ENCODE measurements at regions not wholly inside any gene's neighbourhood (a gene's known extent, or its start where the extent isn't known, plus 50 kb on each side); places are given as distances from the start of the nearest gene placed in this dataset.

DNA sequence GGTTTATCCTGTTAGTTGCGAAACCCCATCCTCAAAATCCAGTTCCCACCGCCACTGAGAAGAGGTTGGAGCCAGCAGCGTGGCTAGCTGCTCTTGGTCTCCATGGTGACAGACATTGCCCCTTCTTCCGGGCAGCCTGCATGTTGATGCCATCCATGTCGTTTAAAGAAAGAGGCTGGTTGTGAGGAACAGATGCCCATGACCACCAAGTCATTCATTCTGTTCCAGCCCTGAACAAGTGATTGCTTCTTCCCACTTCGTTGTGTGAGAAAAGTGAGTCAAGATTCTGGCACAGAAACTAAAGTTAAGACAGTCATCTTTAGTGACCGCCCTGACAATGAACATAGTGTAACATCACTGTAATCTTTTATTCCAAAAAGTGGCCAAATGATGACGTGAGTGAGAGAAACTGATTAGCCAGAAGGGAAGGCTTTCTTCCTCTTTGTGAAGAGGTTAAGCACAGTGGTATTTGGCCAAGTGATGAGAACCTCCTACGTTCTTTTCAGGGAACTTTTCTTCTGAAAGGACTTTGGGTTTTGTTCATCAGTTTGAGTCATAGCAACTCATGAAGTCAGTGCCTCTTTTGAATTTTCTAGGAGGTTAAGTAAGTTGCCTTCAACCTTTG is 272.5 kb downstream of the GALR1 start:
- no peak for DNase-seq

DNA sequence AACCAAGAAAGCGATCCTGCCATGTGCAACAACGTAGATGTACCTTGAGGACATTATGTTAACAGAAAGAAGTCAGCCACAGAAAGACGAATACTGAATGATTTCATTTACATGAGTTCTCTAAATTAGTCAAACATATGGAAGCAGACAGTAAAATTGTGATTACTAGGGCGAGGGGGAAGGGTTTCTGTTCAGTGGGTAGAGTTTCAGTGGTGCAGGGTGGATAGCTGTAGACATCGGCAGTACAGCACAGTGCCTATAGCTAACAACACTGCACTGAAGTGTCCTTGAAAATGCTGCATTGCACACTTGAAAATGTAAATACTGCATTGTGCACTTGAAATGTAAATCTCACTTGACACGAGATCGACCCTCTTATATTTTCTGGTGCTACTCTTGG is 275.3 kb downstream of the GALR1 start:
- no peak for DNase-seq

DNA sequence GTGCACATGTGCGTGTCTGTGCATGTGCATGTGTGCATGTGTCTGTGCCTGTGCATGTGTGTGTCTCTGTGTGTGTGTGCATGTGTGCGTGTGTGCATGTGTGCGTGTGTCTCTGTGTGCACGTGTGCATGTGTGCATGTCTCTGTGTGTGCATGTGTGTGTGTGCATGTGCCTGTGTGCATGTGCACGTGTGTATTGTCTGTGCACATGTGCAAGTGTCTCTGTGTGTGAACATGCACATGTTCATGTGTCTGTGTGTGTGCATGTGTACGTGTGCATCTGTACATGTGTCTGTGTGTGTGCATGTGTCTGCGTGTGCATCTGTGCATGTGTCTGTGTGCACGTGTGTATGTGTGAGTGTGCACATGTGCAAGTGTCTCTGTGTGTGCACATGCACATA is 277.3 kb downstream of the GALR1 start:
- no peak for DNase-seq

DNA sequence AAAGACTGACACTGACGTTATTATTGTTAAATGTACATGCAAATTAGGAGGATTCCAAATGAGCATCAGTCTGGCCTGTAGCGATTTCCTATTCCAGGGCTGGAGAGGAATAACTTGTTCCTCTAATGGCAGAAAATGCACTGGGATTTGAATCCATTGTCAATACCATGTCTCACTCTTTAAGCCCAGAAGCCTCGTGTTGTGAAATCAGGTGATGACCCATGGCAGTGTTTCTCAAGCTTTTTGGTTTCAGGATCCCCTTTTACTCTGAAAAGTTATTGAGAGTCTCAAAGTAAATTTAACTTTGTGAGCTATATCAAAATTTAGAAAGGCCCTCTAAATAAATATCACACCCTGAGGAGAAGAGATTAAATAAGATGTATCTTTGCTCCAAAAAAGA is 279.2 kb downstream of the GALR1 start:
- DNase-seq: no peak

DNA sequence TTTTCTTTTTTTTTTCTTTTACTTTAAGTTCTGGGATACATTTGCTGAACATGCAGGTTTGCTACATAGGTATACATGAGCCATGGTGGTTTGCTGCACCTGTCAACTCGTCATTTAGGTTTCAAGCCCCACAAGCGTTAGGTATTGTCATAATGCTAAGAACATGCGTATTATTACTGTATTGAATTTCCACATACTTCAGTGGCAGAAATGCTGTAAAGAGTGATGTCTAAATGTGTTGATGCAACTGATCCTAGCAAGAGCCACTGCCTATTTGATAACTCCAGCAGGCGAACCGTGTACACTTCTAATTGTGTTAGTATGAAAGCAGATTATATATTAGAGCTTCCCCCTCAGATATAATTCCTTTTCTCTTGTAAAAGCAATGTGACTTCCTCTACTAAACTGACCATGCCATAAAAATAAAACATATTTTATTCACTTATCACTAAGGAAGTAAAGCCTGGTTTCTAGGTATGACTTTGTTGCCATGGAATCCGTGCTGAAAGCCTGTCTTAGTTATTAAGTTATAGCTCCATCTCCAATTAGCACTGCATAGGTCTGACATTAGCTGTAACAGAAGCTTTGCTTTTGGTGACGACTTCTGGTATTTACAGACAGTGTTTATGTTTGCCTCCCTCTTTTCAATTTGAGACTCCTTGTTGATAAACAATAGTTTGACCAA is 280.0 kb downstream of the GALR1 start:
- DNase-seq: no peak

DNA sequence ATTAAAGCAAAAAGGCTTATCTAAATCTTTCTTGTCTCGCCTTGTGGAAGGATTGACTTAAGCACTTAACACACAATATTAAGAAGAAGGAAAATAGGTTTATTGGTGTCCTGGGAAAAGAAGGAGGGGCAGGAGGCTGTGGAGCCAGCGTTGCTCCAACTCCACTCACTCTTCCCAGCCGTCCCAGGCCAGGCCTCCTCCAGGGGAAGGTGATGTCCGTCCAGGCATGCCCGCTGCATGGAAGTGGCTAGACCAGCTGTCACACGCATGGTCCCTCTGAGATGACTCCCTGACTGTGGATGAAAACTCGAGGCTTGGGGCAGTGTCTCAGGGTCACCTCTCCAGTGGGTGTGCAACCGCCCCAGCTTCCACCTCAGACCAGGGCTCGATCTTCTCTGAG is 281.1 kb downstream of the GALR1 start:
- no peak for DNase-seq

DNA sequence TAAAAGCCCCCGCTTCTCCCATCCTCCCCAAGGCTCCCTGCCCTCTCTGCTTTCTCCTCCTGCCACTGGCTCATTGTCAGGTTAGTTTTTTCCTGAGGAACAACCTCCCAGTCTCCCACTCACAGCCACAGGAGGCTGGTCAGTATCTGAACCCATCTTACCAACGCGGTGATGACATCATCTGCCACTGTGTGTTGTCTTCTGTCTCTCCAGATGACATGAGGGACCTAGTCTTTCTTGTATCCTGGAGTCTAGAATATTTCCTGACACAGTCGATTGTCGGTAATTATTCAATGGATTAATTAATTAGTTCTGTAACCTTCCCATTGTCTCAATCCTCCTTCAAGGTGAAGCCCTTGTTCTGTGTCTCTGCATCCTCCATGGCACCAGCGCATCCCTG is 290.2 kb downstream of the GALR1 start:
- no peak for DNase-seq

DNA sequence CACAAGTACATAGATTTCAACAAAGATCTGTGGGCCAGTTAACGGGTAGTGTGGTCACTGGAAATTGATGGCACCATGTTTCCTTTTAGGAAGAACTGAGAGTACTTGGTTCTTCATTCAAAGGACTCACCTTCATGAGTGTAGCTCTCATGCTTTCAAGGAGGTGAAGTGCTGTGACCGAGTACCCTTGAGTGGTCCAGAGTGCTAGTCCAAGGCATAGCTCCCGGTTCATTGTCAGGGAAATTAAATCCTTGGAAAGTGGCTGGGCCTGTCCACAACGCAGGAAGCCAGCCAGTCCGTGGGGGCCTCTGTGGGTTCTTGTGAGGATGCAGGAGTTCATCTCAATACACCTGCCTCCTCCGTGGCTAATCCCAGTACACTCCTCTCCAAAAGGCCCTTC is 295.1 kb downstream of the GALR1 start:
- no peak for DNase-seq

DNA sequence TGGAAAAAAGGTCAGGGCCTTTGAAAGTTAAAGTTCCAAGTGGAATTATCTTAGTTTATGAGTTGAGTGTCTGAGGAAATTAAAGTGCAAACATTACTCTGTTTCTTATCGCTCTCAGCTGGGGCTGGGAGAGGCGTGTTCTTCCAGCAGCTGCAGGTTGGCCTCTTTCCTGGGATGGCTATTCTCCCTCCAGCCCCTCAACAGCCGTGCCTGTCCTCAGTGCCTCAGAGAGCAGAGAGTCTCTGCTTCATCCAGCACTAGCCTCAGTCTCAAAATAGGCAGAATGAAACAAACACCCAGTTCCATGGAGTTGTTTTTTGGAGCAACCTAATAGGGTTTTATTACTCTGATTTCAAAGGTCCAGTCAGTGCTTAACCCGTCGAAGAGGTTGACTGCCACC is 298.1 kb downstream of the GALR1 start:
- DNase-seq: no peak

DNA sequence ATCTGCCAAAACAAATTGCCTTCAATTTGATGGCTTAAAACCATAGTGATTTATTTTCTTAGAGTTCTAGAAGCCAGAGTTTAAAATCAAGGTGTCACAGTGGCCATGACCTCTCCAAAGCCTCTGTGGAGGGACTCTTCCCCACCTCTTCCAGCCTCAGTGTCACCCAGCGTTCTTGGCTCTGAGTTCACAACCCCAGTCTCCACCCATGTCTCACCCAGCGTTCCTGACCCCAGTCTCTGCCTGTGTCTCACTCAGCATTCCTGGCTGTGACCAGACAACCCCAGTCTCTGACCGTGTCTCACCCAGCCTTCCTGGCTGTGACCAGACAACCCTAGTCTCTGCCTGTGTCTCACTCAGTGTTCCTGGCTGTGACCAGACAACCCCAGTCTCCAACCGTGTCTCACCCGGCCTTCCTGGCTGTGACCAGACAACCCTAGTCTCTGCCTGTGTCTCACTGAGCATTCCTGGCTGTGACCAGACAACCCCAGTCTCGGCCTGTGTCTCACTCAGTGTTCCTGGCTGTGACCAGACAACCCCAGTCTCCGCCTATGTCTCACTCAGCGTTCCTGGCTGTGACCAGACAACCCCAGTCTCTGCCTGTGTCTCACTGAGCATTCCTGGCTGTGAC is 299.3 kb downstream of the GALR1 start:
- no peak for DNase-seq

DNA sequence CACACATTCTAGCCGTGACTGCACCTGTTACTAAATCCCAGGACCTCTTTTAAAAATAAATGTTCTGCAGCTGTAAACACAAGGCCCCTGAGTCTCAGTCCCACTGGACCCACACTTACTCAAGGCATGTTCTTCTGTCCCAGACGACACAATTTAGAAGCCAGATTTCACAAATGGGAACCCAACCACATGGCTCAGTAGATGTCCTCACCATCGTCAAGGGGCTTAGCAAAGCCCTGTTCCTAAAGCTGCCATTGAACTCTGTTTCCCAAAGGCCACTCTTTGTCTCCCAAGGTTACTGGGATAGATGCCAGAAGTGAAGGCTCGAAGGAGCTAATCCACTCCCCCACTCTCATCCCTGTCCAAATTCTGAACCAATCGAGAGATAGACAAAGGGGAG is 301.0 kb downstream of the GALR1 start:
- no peak for DNase-seq

DNA sequence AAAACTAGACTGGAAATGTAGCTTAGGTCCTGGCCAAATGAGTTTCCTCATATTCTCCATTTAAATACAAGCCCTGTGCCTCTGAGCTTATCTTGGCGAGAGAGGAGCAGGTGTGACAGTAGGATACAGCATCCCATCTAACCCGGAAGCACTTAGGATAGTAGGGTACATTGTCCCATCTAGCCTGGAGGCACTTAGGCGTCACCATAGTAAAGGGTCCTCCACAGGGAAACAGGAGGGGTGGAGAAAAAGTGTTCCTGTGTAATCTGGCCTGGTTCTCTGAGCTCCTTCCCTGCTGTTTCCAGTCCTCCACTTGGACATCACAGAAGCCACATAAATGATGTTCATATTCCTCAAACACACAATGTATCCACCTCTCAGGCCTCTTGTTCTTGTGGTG is 301.4 kb downstream of the GALR1 start:
- DNase-seq: no peak

DNA sequence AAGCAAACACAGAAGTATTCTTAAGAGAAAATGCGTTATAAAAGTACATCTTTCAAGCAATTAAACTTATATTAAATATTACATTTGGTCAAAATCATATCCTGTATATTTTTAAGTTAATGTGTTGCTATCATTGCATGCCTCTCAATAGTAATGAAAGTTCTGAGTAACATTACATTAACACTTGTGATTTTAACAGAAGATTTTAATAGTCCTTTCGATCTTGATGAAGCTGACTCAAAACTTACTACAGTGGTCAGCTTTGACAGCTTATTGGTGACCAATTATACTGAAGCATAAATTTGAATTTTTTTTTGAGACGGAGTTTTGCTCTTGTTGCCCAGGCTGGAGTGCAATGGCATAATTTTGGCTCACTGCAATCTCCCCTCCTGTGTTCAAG is 303.3 kb downstream of the GALR1 start:
- DNase-seq: no peak

DNA sequence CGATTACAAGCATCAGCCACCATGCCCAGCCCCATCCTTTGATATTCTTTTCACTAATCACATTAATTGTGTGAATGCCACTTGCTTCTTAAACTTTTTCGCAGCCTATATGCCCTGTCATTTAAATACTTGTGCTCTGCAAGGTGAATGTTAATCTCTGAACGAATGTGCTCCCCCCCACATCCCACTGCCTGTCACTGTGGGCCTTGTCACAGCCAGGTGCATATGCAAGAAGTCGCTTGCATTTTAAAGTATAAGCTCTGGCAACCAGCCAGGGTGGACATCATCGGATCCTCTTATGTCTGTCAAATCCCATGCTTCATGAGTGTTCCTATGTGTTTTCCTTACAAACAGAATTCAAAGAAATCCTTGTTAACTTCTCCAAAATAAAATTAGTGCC is 304.4 kb downstream of the GALR1 start:
- no peak for DNase-seq

DNA sequence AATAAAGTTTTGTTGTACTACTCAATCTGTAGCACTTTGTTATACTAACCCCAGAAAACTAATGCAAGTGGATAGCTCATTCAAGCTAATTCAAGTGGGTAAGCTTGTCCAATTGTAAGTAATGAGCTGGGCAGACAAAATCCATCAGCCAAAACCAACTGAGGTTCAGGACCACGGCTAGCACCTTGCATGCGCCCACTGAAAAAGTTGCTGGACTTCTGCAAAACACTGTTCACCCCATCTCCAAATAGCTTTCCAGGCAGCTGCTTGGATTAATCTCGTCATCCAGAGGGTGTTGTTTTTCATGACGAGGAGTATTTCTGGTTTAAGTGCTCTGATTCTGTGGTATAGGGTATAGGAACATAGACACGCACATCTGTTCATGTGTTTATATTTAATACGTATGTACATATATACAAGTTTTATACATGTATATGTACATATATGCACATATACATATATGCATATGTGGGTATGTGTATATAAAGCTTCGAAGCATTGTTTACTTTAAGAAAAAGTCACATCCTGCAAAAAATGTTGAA is 307.5 kb downstream of the GALR1 start:
- DNase-seq: peak; percentile 44

DNA sequence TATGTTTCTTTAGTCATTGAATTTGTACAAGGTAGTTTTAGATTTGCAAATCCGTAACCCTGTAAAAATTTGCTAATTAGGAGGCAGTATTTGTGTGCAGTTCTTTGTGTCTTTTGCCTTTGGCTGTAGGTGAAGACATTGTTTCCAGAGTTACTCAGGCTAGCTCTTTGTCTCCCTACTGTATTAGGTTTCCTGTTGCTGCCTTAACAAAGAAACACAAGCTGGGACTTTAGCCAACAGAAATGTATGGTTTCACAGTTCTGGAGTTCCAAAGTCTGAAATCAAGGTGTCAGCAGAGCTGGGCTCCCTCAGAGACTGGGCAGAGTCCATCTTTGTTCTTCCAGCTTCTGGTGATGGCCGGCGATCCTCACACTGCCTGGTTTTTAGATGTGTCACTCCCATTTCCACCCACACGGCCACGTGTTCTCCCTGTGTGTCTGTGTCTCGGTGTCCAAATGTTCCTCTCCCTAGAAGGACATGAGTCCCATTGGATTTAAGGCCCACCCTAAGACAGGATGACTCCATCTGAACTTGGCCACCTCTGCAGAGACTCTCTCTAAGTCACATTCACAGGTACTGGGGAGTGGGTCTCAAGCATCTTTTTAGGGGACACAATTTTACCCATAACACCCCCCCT is 309.7 kb downstream of the GALR1 start:
- no peak for DNase-seq

DNA sequence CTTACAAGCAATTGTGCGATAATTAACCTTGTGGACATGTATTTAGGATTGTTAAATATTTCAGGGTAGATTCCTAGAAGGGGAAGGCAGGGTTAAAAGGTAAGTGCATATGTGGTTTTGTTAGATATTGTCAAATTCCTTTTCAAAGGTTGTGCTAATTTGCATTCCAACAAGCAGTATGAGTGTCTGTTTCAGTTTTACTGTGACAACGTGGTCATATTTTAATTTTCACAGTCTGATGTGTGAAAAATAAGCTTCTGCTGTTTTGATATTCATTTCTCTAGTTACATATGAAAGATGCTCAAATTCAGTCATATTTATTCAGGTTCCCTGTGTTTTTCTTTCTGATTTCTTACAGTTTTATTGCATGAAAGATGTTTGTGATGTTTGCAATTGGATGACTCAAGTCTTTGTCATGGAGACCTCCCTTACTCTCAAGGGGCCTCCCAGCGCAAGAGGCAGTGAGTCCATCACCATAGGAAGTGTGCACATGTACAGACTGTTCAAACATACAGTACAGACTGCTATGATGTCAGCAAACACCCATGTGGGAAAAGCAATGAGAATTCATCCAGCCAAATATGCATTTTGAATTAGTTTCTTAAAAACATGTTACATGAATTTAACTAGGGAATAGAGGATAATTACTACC is 310.8 kb downstream of the GALR1 start:
- no peak for DNase-seq

DNA sequence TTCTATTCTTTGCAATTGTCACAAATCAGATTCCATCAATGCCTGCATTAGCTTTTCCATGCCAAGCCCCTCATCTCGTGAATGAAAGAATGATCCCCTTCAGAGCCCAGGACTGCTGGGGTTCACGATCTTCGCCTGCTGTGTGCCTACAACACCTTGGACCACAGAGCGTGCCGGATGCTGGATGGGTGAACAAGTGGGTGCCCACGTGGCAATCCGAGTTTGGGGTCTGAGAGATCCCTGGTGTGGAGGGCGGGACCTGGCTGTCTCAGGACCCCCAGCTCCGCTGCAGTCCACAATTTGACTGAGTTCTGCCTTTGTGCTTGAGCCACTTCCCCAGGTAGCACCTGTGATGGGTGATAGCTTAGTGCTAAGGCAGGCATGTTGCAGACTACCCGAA is 317.0 kb downstream of the GALR1 start:
- no peak for DNase-seq

DNA sequence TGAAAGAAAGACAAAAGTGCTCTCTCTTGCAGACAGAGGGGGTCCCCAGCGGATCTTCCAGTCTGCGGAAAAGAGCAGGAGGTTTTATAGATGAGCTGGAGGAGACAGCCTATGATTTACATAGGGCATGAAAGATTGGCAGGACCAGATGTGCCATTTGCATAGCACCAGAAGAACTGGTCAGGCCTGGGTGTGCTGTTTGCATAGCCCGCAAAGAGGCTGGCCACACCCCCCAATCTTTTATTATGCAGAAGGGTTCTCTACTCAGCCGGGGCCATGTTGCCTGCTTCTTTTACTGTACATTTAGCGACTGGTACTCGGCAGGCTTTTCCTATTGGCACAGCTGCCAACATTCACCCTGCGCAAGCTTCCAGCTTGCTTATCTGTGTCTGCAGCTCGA is 317.6 kb downstream of the GALR1 start:
- DNase-seq: no peak

DNA sequence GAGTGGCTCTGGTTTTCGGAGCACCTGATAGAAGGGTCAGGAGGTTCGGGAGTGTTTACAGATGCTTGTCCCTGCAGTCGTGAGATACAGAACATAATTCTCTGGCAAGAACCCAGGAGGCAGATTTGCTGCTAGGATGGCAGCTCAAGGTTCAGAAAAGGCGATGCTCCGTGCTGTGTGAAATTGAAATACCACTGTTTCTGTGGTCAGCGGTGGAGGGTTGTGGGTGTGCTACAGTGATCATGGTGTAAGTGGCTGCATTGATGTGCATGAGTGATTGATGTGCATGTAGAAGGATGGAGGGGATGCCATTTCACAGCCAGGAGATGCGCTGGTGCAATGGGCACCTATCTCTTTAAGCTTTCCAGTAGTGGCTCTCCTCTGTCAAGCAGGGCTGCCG is 322.1 kb downstream of the GALR1 start:
- no peak for DNase-seq

DNA sequence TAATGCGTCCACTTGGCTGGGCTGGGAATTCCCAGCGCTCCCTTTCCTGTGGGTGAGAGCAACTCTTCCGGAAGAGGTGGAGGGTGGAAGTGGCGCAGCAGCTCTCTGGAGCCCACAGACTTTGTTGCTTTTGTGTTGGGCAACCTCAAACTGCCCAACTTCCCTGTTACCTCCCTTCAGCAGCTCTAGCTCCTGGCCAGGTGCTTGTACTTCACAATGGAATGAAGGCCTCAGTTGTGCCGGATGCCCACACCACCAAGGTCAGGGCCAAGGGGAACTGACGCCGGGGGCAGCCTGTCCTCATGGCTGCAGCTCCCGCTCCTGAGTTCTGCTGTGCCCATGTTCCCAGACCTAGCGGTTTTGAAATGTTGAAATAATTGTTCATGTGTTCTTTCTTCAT is 322.9 kb downstream of the GALR1 start:
- DNase-seq: no peak

DNA sequence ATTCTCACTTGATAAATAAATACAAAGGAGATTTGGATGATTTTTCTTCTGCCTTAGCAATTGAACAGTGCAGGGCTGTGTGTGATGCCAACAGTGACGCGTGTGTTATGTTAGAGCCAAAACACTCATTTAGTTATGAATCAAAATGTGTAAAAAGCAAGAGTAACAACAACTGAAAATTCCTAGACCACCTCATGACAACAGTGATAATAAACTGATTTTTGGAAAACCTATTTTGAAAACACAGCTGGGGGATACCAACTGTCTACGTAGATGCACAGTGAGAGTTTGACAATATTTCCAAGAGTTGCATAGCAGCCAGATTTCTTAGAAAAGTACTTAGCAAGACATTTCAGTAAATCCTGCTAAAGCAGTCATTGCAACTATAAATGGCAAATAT is 323.9 kb downstream of the GALR1 start:
- DNase-seq: no peak

DNA sequence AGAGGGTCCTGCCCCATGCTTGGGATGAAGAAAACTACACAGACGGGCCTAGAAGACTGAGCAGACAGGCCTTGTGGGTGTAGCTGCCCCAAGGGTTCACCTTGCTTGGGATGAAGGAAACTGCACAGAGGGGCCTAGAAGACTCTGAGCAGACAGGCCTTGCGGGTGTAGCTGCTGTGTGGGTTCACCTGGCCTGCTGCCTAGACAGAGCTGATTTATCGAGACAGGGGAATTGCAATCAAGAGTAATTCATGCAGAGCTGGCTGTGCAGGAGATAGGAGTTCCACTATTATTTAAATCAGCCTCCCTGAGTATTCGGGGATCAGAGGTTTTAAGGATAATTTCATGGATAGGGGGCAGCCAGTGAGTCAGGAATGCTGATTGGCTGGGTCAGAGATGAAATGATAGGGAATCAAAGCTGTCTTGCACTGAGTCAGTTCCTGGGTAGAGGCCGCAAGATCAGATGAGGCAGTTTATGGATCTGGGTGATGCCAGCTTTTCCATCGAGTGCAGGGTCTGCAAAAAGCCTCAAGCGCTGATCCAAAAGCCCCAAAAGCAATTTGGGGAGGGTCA is 341.4 kb downstream of the GALR1 start:
- DNase-seq: no peak

All from left hindlimb (tissue), 1 donor.